Activated T-helper 1 cell treated with anti-CD3 and anti-CD28 coated beads, Interleukin-2, amount 50 U/mL, for 16 hours (primary cell): ENCODE measurements at regions not wholly inside any gene's neighbourhood (a gene's known extent, or its start where the extent isn't known, plus 50 kb on each side); places are given as distances from the start of the nearest gene placed in this dataset.

ENCODE experiments used
- DNase-seq, 2 donors: peaks; one replicate each; pipeline ENCODE4 v3.0.0-alpha.2; 2020; ENCODE audit warnings: low read depth in 1 of 2, low spot score in 1 of 2

DNA sequence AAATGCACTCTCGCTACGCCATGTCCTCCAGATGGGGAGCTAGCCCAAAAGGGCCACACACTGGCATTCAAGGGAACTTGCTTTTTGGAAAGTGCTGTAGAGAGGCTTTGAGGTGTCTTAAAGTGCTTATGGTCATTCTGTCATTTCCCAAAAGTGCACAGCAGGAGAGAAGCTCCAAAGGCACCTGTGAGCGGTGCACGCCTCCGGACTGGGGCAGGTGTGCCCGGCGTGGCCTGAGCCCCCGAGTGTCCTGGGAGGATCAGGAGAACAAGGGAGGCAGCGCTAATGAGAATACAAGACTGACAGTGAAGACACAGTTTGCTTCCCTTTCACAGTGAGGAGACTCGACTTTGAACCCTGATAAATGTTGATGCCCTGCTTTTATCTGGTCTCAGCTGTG lies 419.0 kb upstream of the MKI67 start:
- no peak for DNase-seq

DNA sequence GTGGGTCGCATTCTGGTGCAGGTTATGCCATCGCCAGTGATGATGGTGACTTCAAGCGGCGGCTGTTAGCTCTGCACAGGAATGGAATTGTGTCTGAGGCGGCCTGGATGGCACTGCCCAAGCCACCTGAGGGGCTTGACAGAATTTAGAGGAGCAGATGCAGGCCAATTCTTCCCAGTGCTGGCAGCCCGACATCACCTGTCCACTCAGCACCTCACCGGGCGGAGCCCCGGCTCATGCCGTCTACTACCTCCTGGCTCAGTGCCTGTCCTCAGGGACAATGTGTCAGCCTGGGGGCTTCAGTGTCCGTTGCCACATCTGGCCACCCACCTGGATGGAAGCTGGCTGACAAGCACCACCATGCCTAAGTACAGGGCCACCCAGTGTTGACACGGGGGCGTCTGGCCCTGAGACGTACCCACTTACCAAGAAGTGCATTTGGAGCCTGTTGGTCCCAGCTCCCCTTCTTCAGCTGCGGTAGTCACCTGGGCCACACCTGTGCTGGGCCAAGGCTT lies 420.5 kb upstream of the MKI67 start:
- DNase-seq: no peak

DNA sequence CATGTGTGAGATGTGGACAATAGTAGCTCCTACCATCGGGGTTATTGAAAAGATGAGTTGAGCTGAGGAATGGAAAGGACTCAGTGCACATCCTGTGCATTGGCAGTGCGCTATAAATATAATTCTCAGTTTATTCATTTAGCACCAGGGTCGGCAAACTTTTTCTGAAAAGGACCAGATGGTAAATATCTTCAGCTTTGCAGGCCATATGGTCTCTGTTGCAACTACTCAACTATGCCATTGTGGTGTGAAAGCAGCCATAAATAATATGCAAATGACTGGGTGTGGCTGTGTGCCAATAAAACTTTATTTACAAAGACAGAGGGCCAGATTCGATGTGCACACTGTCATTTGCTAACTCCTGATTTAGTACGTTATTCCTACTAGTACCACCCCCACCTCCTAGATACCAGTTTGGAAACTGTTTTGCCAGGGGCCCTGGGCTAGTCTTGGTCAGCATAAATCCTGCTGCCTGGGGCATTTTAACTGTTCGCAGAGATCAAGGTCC lies 422.9 kb upstream of the MKI67 start:
- no peak for DNase-seq

DNA sequence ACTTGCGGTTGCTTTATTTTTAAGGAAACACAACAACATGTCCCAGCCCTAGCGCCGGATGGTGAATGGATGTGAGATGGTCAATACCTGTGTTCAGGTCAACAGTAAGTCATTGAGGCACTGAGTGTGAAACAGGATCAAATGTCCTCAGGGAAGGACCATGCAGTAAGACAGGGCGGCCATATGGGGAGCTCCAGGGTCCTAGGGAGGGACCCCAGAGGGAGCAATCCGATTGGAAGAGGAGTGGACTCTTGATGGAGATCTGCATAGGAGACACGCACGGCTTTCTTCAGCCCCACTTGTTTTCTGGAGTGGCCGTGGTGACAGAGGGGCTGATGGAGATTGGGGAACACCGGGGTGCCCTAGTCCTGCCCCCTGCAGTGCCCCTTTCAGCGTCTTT lies 423.8 kb upstream of the MKI67 start:
- DNase-seq: no peak

DNA sequence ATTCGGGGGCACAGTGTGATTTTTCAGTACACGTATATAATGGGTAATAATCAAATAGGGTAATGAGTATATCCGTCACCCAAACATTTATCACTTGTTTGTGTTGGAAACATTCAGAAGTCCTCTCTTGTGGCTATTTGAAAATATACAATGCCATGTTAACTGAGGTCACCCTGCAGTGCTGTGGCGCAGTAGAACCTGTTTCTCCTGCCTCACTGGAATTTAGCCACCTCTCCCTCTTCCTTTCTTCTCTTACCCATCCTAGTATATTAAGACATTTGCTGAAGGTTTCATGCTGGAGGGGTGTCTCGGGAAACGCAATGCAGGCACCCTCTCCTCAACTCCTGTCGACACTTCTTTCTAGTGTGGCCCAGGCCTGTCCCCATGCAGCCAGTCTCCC lies 425.3 kb upstream of the MKI67 start:
- no peak for DNase-seq

DNA sequence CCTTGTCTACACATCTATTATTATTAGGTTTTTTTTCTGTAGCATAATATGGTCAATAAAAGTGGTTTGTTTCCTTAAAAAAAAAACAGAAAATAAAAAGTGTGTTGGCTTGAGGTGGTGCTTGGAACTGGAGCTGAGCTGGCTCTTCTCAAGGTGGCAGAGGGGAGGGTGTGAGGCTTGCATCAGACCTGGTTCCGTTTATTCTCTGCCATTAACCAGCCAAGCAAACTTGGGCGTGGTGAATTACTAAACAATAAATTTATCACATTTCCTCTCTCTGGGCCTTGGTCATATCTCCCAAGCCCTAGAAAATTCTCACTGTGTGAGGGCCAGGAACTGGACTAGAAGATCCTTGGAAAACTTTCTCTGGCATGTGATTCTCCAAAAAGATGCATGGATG lies 427.5 kb upstream of the MKI67 start:
- no peak for DNase-seq

DNA sequence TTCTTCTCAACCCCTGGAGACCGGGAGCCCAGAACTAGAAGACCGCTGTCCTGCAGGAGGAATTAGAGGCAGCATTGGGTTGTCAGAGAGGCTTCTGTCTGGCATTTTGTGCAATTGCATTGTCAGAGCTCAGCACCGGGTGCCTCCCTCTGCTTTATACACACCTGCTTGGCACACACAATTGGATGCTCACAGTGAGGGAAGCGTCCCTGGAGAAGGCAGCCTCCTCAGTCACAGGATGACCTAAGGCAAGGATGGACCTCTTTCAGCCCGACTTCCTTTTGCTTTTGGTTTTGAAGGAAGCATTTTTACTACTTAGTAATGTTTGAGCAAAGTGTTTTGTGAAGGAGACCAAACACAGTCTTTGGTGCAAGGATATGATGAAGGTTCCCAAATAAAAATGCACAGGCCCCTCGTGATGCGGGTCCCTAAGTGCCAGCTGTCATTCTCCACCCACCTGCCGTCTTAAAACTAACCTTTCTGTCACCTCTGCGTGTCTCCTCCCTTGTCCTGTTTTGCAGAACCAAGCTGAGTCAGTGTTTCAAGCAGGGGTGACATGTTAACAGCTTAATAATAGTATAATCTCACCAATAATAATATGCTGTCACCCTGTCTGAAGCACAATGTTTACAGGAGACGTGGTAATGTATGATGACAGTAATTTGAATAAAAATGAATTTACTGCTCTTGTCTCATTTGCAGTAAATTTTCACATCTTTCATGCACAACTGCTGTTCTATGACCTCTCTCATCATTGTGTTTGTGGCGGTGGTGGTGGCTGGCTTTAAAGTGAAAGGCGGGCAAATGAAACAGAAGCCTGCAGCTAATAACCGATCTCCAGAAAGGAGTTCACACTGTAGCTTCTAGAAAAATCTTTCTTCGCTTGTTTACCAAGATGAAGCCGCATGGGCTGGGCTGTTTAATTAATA lies 430.2 kb upstream of the MKI67 start:
- no peak for DNase-seq

DNA sequence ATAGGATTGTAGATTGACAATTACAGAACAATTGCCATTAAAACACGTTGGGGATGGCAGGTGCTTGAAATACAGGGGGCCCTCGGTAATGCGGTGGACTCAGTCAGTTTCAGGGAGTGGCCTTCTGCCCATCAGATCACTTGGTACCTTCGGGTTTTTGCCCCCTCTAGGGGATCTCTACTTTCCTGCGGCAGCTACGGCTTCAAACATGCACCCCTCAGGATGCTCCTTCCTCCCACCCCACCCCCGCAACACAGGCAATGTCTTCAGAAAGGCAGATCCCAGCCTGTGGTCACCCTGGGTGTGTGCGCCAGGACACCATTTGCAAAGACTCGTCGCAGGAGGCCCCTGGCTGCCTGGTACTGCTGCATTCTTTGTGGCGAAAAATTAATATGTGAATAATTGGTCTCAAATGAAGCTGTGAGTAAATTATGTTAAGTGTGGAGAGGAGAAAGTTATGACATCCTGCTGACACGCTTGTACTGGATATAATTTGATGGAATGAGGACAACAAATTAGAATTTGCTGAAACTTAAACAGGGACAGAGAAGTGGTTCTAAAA lies 431.0 kb upstream of the MKI67 start:
- no peak for DNase-seq

DNA sequence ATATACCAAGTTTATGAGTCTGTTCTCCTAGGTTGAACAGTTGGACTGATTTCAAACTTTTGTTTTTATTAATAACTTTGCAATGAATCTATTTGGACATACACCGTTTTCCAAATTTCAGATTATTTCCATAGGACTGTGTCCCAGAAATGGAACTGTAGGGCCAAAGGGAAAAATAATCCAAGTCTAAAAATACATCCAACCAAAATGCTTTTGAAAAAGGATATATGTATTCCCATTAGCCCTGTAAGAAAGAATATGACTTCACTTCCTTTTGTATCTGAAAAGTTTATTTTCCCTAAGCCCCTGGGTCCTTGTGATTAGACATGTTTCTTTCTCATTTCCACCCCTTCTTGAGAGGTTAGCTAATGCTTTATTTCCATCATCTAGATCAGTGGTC lies 434.2 kb upstream of the MKI67 start:
- DNase-seq: no peak

DNA sequence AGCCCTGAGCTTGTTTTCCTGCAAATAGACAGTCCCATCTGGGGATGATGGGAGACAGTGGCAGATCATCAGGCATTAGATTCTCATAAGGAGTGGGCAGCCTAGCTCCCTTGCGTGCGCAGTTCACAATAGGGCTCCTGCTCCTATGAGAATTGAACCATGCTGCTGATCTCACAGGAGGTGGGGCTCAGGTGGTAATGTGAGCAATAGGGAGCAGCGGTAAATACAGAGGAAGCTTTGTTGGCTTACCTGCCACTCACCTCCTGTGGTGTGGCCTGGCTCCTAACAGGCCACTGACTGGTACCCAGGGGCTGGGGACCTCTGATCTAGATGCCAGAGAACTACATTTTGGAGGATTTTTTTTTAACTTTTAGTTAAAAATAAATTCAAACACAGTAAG lies 434.8 kb upstream of the MKI67 start:
- DNase-seq: no peak

DNA sequence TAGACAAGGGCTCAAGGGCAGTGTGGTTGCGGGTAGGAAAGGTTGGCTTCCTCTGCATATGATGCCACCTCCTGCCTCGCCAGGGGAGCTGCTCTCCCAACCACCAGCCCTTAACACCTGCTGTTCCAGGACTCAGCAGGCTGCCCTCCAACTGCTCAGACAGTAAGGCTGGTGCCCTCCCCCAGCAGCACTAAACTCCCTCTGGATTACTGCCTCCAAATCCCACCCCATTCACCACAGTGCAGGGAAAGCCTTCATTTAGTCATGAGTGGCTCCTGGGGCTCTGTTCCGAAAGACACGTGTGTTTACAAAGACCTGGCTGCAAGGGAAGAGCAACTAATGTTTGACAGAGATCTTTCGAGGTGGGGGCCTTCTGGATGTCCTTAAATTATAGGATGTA lies 437.2 kb upstream of the MKI67 start:
- no peak for DNase-seq

DNA sequence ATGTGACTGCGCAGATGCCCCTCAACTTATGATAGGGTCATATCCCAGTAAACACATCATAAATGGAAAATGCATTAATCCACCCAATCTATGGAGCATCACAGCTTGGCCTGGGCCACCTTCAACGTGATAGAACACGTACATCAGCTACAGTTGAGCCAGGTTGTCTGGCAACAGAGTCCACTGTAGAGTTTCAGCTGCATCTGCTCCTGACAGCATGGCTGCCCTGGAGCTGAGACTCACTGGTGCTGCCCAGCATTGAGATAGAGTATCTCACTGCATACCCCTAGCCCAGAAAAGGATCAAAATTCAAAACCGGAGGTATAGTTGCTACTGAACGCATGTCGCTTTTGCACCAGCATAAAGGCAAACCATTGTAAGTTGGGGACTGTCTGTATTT lies 437.7 kb upstream of the MKI67 start:
- no peak for DNase-seq

DNA sequence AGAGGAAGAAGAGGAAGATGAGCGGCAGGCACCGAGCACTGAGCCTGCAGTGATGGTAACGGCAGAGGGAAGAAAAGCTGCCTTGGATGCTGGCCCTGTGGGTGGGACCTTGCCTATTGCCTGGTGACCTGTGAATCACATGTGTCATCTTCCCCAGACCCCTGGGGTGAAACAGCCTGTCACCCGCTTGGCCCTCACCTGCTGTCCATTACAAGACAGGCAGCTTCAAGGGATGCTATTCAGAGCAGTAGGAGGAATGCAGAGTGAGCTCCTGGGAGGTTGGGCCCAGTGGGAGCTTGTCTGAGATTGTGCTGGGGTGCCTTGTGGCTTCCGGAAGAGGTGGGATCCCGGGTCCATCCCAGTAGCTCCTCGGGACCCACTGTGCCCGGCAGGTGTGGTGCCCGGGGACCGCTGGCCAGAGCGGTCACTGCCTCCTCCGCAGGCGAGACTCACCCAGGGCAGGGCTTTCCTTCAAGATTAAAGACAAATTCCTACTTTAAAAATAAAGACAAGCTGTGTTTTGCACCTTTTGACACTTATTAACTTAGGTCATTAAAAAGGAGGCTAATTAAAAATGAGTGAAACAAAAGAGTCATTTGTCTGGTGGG lies 440.2 kb upstream of the MKI67 start:
- no peak for DNase-seq

DNA sequence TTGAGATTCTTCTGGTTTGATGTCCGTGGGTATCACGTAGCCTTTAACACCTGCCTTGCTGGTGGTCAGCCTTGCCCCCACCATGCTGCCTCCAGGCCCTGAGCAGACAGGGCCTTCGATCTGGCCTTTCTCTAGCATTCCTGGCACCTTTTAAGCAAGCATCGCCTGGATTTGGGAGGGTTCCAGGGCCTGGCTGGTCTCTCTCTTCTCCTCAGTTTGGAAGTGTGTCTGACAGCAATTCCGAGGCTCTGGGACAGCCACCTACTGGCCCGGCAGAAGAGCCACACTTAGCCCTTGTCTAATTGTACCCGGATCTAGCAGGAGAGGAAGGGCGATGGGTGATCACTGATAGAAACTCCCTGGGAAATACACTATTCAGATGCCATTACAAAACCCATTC lies 441.3 kb upstream of the MKI67 start:
- no peak for DNase-seq

DNA sequence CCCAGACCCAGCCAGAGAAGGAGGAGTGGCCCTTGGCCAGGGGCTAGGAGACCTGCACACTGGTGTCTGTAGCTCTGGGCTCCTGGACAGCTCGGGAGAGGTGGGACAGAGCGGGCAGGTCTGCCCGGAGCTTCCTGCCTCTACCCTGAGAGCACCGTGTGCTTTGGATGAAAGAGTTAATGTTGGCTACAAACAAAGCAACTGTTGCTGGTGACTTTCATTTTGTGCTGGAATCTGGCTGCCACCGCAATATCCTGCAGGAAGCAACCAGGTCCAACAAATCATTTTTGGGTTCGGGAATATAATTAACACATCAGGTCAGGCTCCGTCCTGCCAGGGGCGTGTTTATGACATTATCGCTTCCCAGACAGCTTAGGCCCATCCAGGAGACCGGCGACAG lies 441.8 kb upstream of the MKI67 start:
- no peak for DNase-seq

DNA sequence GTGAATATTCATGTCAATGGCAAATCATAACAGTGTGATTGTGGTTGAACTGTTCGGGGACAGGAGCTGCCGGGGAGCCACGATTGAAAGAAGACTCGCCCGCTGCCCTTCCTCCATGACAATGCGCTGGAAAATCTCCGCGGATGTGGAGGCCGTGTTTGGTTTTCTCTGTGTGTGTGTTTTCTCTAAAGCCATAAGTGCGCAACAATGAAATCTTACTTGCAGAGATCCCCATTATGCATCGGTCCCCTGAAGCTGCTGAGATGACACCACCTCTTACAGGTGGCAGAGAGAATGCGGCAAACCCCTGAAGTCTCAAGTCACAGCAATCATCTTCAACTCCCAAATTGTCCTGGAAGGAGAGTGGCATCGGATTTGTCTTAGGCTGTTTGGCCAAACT lies 442.3 kb upstream of the MKI67 start:
- DNase-seq: no peak

DNA sequence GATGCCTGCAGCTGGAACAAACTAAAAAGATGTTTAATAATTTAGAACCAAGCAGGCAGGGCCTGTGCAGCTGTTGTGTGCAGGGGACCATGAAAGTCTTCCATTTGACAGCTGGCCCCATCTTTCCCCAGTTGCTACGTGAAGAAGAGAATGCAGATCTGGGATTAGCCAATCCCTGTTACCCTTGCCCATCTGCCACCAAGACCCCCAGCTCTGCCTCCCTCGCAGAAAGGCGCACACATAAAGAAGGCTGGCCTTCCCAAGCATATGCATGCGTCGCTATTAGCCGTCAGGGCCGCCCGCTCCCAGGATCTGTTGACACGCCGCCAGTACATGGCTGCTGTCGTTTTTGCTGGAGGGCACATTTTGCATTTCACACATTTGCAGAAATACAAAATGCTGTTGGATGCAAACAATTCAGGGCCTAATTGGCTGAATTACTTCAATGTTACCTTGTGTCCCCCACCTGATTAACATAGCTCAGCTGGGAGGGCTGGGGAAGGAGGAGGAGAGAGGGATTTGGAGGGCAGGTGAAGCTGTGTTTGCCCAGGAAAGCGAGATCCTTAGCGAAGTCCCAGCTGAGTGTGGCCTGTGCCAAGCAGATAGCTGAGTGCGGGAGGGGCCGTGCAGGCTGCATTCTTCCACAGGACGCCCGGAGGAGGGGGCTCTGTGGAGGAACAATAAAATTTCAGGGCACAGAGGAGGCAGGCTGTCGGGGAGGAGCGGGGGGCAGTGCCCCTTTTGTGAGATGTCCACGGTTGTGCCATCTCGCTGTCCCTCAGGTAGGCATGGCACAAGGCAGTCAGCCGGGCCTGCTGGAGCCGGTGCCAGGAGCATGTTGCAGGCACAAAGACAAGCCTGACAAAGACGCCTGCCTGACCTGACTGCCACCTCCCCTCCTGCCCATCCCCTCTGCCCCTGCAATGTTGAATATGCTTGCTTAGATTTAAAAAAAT lies 443.0 kb upstream of the MKI67 start:
- DNase-seq: no peak

DNA sequence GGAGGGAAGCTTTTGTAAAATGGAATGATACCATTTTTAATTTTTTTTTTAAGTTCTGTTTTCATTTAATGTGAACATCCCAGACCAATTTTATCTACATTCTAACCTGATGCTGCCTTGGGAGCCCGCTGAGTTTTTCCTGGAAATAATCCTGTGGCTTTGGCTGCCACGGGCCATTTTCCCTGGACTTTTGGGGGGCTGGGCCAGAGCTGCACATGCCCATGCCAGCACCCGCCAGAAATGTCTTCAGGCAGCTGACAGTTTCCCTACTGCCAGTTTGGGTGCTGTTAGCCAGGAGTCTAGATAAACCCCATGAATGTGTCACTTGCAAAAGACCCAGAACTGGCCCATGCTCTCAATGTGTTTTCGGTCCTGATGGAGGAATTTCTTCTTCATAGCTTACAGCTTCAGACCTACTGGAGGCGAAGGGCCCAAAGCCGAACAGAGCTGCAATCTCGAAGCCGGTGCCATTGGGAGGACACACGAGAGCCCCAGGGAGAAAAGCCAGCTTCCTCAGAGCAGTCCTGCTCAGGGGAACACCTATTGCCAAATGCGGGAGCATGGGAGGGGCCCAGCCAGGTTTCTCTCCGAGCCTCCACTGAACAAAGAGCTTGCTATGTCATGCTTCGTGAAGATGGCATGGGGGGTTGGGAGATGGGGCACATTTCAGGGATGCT lies 444.2 kb upstream of the MKI67 start:
- DNase-seq: no peak

DNA sequence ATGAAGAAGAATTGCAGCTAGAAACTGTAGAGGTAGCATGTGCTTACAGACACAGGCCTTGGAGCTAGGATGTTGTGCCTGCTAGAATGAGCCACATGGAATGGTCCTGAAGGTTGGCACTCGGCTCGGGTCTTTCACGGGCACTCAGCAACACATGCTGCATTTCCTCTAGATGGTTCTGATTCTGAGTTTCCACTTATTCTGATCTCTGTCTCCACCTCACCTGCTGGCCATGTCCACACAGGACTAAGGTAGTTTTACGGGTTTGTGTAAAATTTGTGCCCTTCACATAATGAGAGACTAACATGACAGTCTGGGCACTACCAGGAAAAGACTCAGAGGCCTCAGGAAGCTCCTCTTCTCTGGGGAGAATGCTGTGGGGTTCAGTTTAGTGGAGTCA lies 444.8 kb upstream of the MKI67 start:
- DNase-seq: no peak

DNA sequence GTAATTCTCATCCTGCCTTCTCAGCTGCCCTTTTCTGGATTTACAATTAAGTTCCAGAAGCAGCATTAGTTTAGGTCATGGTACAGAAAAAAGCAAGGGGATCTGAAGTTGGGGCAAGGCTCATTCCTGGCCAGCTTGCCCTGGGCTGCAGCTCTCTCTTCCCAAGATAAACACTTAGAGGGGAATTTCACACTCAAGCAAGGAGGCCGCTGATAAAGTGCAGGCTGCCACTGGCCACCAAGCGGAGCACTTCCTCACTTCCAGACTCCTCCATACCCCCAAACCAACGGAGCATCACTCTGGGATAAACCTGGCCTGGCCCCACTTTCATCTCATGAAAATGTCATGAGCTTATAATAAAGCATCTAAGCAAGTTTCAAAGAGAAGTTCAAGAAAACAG lies 445.5 kb upstream of the MKI67 start:
- DNase-seq: no peak
